WTC11 (cell line): ENCODE measurements at regions not wholly inside any gene's neighbourhood (a gene's known extent, or its start where the extent isn't known, plus 50 kb on each side); places are given as distances from the start of the nearest gene placed in this dataset.

Experiments
- ESRRA ChIP-seq: sonication (generic); formaldehyde crosslinking; IDR thresholded peaks from 2 replicates; pipeline ENCODE4 v1.8.1; 2022; ENCODE audit warnings: mild to moderate bottlenecking, missing genetic modification reagents, borderline replicate concordance
- TF ChIP-seq, protein P1 (sequence below): fragments of 200-600 bp; IDR thresholded peaks from 2 replicates; pipeline ENCODE4 v1.8.0; 2022; ENCODE audit warnings: antibody characterized with exemption

- TF ChIP-seq, protein P1, sequence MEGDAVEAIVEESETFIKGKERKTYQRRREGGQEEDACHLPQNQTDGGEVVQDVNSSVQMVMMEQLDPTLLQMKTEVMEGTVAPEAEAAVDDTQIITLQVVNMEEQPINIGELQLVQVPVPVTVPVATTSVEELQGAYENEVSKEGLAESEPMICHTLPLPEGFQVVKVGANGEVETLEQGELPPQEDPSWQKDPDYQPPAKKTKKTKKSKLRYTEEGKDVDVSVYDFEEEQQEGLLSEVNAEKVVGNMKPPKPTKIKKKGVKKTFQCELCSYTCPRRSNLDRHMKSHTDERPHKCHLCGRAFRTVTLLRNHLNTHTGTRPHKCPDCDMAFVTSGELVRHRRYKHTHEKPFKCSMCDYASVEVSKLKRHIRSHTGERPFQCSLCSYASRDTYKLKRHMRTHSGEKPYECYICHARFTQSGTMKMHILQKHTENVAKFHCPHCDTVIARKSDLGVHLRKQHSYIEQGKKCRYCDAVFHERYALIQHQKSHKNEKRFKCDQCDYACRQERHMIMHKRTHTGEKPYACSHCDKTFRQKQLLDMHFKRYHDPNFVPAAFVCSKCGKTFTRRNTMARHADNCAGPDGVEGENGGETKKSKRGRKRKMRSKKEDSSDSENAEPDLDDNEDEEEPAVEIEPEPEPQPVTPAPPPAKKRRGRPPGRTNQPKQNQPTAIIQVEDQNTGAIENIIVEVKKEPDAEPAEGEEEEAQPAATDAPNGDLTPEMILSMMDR: no peak
- no peak for TF ChIP-seq ESRRA (CRISPR knock-in tag)
These were observed 1256.5 kb downstream of the STIM2 start for GRCh38 chr4:28117084-28117682.
